CD4-positive, CD25-positive, alpha-beta regulatory T cell (primary cell): ENCODE measurements at regions not wholly inside any gene's neighbourhood (a gene's known extent, or its start where the extent isn't known, plus 50 kb on each side); places are given as distances from the start of the nearest gene placed in this dataset.

Source experiments
- ATAC-seq, 2 donors: fragments of 150-1000 bp; cut with Tn5 transposase; one replicate each; pipeline ENCODE4 v1.10.0; 2021; ENCODE audit warnings: low read depth in 2 of 2, moderate number of reproducible peaks in 2 of 2, moderate library complexity in 1 of 2
- DNase-seq, 3 donors: peaks; one replicate each; pipeline versions ENCODE4 v3.0.0 to v3.0.0-alpha.2; 2012 to 2022; ENCODE audit warnings: mixed read lengths in 1 of 3
- H3K27ac ChIP-seq: one replicate; pipeline ENCODE4 v1.7.0; 2013; ENCODE audit warnings: mild to moderate bottlenecking, low read length; ENCODE audit not compliant: insufficient read depth, poor library complexity, severe bottlenecking
- H3K27me3 ChIP-seq: one replicate; pipeline ENCODE4 v1.7.0; 2013; ENCODE audit warnings: low read length; ENCODE audit not compliant: control insufficient read depth, insufficient read depth
- H3K36me3 ChIP-seq: one replicate; pipeline ENCODE4 v1.7.0; 2013; ENCODE audit warnings: mild to moderate bottlenecking, low read length, moderate library complexity; ENCODE audit not compliant: control insufficient read depth, insufficient read depth
- H3K4me1 ChIP-seq: 2 replicates; pipeline ENCODE4 v1.7.0; 2013; ENCODE audit warnings: mild to moderate bottlenecking, low read length; ENCODE audit not compliant: insufficient read depth, control insufficient read depth, poor library complexity, severe bottlenecking
- H3K4me3 ChIP-seq: one replicate; pipeline ENCODE4 v1.7.0; 2013; ENCODE audit warnings: low read depth, mild to moderate bottlenecking, low read length, moderate library complexity
- H3K9me3 ChIP-seq, 2 experiments: 1 replicate in 1 of 2; 2 replicates in 1 of 2; pipeline ENCODE4 v1.7.0; 2013; ENCODE audit warnings: low read length in 2 of 2, mild to moderate bottlenecking in 1 of 2, moderate library complexity in 1 of 2; ENCODE audit not compliant: control insufficient read depth in 2 of 2
- H3K27ac Mint-ChIP-seq, 3 donors: one replicate each; pipeline ENCODE4 v1.8.0; 2020 to 2022; ENCODE audit warnings: mild to moderate bottlenecking in 3 of 3, mixed read lengths in 3 of 3, moderate library complexity in 2 of 3
- H3K27me3 Mint-ChIP-seq: one replicate; pipeline ENCODE4 v1.8.0; 2022; ENCODE audit warnings: mild to moderate bottlenecking, mixed read lengths
- H3K36me3 Mint-ChIP-seq: one replicate; pipeline ENCODE4 v1.8.0; 2020; ENCODE audit warnings: mixed read lengths
- H3K4me1 Mint-ChIP-seq, 4 donors: one replicate each; pipeline ENCODE4 v1.8.0; 2020 to 2022; ENCODE audit warnings: mixed read lengths in 4 of 4, mild to moderate bottlenecking in 1 of 4
- H3K4me3 Mint-ChIP-seq, 4 donors: one replicate each; pipeline ENCODE4 v1.8.0; 2020 to 2022; ENCODE audit warnings: mild to moderate bottlenecking in 4 of 4, mixed read lengths in 4 of 4, moderate library complexity in 3 of 4
- H3K9me3 Mint-ChIP-seq, 7 donors: one replicate each; pipeline ENCODE4 v1.8.0; 2020 to 2022; ENCODE audit warnings: mixed read lengths in 7 of 7, mild to moderate bottlenecking in 3 of 7, moderate library complexity in 2 of 7

- Histone ChIP-seq H3K27ac (no peak overlapping the region), H3K4me3 (no peak overlapping the region)
- ATAC-seq = no peak
Measured at GRCh38 chr4:31422006-31422405, 701.8 kb downstream of the PCDH7 start.

DNA sequence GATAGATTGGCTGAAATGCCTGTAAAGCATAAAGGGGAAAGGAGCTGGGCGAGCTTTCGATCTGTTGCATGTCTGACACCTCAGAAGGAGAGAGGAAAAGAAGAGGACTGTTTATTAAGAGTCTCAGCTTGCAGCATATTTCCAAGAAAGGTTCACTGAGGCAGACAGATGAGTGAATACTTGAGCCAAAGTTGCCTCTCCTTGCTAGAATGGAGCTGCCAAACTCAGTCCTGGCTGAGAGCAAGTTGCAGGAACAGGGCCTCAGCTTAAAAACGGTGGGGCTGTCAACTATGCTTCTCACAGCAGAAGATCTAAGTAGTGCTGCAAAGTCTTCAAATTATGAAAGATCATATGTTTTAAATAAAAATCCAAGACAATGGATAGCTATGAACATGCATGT is 707.5 kb downstream of the PCDH7 start:
- ATAC-seq = no peak
- H3K9me3 Mint-ChIP-seq = peaks cover 1 to 17% (median 3%) of the 10 kb centered on the region in 7 donors
- H3K4me3 ChIP-seq = no peak overlapping the region
- H3K9me3 ChIP-seq = no peaks in the 10 kb centered on the region
- H3K27me3 ChIP-seq = no peaks in the 10 kb centered on the region
- no peaks in the 10 kb centered on the region for H3K27me3 Mint-ChIP-seq
- DNase-seq = no peak
- H3K4me1 ChIP-seq = no peaks in the 10 kb centered on the region
- no peak overlapping the region for H3K27ac Mint-ChIP-seq
- no peaks in the 10 kb centered on the region for H3K36me3 ChIP-seq
- H3K4me3 Mint-ChIP-seq = no peak overlapping the region
- no peak overlapping the region for H3K27ac ChIP-seq
- no peaks in the 10 kb centered on the region for H3K4me1 Mint-ChIP-seq
- H3K36me3 Mint-ChIP-seq = no peaks in the 10 kb centered on the region

More at GRCh38 chr4:31422006-31422405, 701.8 kb downstream of the PCDH7 start:
- no peak for DNase-seq
- H3K4me1 Mint-ChIP-seq = no peaks in the 10 kb centered on the region
- no peaks in the 10 kb centered on the region for H3K27me3 Mint-ChIP-seq
- H3K27ac Mint-ChIP-seq = no peak overlapping the region
- no peaks in the 10 kb centered on the region for H3K36me3 Mint-ChIP-seq
- no peaks in the 10 kb centered on the region for H3K36me3 ChIP-seq
- no peak overlapping the region for H3K4me3 Mint-ChIP-seq
- no peaks in the 10 kb centered on the region for H3K27me3 ChIP-seq
- H3K4me1 ChIP-seq = no peaks in the 10 kb centered on the region
- H3K9me3 Mint-ChIP-seq = peaks cover 0 to 12% (median 4%) of the 10 kb centered on the region in 7 donors
- no peaks in the 10 kb centered on the region for H3K9me3 ChIP-seq

DNA sequence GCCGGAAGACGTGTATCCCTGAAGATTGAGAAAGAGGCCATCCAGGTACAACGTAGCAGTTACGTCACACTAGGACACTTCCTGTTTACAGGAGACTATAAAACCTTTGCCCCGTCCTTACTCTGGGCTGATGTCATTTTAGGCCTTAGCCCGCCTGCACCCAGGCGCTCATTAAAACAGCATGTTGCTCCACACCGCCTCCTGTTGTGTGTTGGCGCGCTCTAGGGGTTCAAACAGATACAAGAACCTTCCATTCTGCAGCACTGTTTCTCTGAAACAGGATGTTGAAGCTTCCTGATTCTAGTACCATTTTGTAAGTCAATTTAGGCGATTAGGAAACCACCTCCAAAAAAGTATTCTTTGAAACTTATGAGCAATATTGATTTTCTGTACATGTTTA is 722.1 kb downstream of the PCDH7 start:
- Mint-ChIP-seq H3K4me3 (no peak overlapping the region), H3K27me3 (no peaks in the 10 kb centered on the region), H3K4me1 (no peaks in the 10 kb centered on the region), H3K9me3 (peaks cover 0 to 11% (median 5%) of the 10 kb centered on the region in 7 donors), H3K36me3 (no peaks in the 10 kb centered on the region), H3K27ac (no peak overlapping the region)
- Histone ChIP-seq H3K27me3 (no peaks in the 10 kb centered on the region), H3K4me3 (no peak overlapping the region), H3K9me3 (peaks cover 0 to 2% of the 10 kb centered on the region in 2 experiments), H3K36me3 (no peaks in the 10 kb centered on the region), H3K27ac (no peak overlapping the region), H3K4me1 (no peaks in the 10 kb centered on the region)
- no peak for DNase-seq
- no peak for ATAC-seq

GRCh38 chr4:31445526-31445925 is 725.4 kb downstream of the PCDH7 start:
- H3K27me3 ChIP-seq = no peaks in the 10 kb centered on the region
- H3K36me3 ChIP-seq = no peaks in the 10 kb centered on the region
- no peak overlapping the region for H3K27ac ChIP-seq
- Mint-ChIP-seq H3K9me3 (peaks cover 0 to 14% (median 3%) of the 10 kb centered on the region in 7 donors), H3K27me3 (no peaks in the 10 kb centered on the region), H3K27ac (no peak overlapping the region), H3K4me3 (no peak overlapping the region), H3K36me3 (no peaks in the 10 kb centered on the region), H3K4me1 (no peaks in the 10 kb centered on the region)
- no peaks in the 10 kb centered on the region for H3K4me1 ChIP-seq
- DNase-seq (no peak), ATAC-seq (no peak)
- H3K4me3 ChIP-seq = no peak overlapping the region
- peaks cover 0 to 2% of the 10 kb centered on the region in 2 experiments for H3K9me3 ChIP-seq

DNA sequence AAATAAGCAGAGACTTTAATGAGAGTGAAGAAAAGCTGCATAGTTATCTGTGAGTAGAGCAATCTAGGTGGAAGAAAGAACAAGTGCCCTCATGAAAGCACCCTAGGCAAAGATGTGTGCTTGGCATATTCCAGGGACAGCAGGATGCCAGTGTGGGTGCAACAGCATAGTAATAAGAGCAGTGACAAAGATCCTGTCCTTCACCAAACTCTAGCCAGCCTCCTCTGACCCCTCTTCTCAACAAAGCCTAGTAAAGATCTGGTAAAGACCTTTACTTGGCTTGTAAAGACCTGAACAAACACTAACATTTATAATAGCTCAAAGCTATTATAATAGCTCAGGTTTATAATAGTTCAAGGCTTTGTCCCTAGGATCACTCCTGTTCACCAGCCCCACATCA is 735.4 kb downstream of the PCDH7 start:
- Mint-ChIP-seq H3K4me1 (no peaks in the 10 kb centered on the region), H3K27me3 (no peaks in the 10 kb centered on the region), H3K9me3 (peaks cover 0 to 26% (median 5%) of the 10 kb centered on the region in 7 donors), H3K36me3 (no peaks in the 10 kb centered on the region), H3K27ac (no peak overlapping the region), H3K4me3 (no peak overlapping the region)
- H3K9me3 ChIP-seq = peaks cover 6 to 16% of the 10 kb centered on the region in 2 experiments
- ATAC-seq = no peak
- H3K27ac ChIP-seq = no peak overlapping the region
- no peaks in the 10 kb centered on the region for H3K4me1 ChIP-seq
- no peak overlapping the region for H3K4me3 ChIP-seq
- no peaks in the 10 kb centered on the region for H3K27me3 ChIP-seq
- no peak for DNase-seq
- H3K36me3 ChIP-seq = no peaks in the 10 kb centered on the region

GRCh38 chr4:31458813-31459212 is 738.6 kb downstream of the PCDH7 start:
- H3K9me3 Mint-ChIP-seq = peaks cover 1 to 26% (median 6%) of the 10 kb centered on the region in 7 donors
- no peaks in the 10 kb centered on the region for H3K4me1 Mint-ChIP-seq
- Histone ChIP-seq H3K27ac (no peak overlapping the region), H3K4me1 (no peaks in the 10 kb centered on the region), H3K4me3 (no peak overlapping the region), H3K9me3 (peaks cover 10 to 14% of the 10 kb centered on the region in 2 experiments), H3K36me3 (no peaks in the 10 kb centered on the region), H3K27me3 (no peaks in the 10 kb centered on the region)
- DNase-seq = no peak
- H3K4me3 Mint-ChIP-seq = no peak overlapping the region
- no peaks in the 10 kb centered on the region for H3K36me3 Mint-ChIP-seq
- H3K27ac Mint-ChIP-seq = no peak overlapping the region
- no peak for ATAC-seq
- no peaks in the 10 kb centered on the region for H3K27me3 Mint-ChIP-seq

- Histone ChIP-seq H3K36me3 (no peaks in the 10 kb centered on the region), H3K4me3 (no peak overlapping the region), H3K27me3 (no peaks in the 10 kb centered on the region), H3K9me3 (peaks cover 10 to 21% of the 10 kb centered on the region in 2 experiments), H3K27ac (no peak overlapping the region), H3K4me1 (no peaks in the 10 kb centered on the region)
- H3K9me3 Mint-ChIP-seq = peaks cover 0 to 21% (median 11%) of the 10 kb centered on the region in 7 donors
- no peaks in the 10 kb centered on the region for H3K27me3 Mint-ChIP-seq
- ATAC-seq (no peak), DNase-seq (no peak)
- no peak overlapping the region for H3K27ac Mint-ChIP-seq
- H3K4me3 Mint-ChIP-seq = no peak overlapping the region
- H3K36me3 Mint-ChIP-seq = no peaks in the 10 kb centered on the region
- no peaks in the 10 kb centered on the region for H3K4me1 Mint-ChIP-seq
Measured at GRCh38 chr4:31461421-31461820, 741.3 kb downstream of the PCDH7 start.

DNA sequence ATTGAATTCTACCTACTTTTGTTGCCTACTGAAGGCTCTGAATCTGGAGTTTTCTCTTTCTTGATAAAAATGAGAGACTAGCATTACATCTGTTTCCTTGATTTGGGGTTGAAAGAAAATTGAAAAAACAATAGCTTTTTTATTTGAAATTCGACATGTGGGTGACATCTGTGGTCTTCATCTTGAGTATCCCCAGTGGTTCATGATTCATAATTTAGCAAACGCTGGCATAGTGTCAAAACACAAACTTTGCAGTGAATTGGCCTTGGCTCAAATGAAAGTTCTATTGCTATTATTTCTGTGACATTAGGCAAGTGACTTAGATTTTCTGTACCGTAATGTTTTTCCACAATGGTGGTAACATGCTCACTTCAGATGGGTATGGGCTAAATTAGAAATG is 747.6 kb downstream of the PCDH7 start:
- no peaks in the 10 kb centered on the region for H3K4me1 Mint-ChIP-seq
- no peaks in the 10 kb centered on the region for H3K27me3 Mint-ChIP-seq
- ATAC-seq = no peak
- Histone ChIP-seq H3K4me1 (no peaks in the 10 kb centered on the region), H3K9me3 (peaks cover 0 to 15% of the 10 kb centered on the region in 2 experiments), H3K4me3 (no peak overlapping the region), H3K27me3 (no peaks in the 10 kb centered on the region), H3K27ac (no peak overlapping the region), H3K36me3 (no peaks in the 10 kb centered on the region)
- H3K36me3 Mint-ChIP-seq = no peaks in the 10 kb centered on the region
- no peak overlapping the region for H3K4me3 Mint-ChIP-seq
- no peak for DNase-seq
- H3K27ac Mint-ChIP-seq = no peak overlapping the region
- H3K9me3 Mint-ChIP-seq = peaks cover 3 to 19% (median 8%) of the 10 kb centered on the region in 7 donors
